HG03442 (cell line): ENCODE measurements at regions not wholly inside any gene's neighbourhood (a gene's known extent, or its start where the extent isn't known, plus 50 kb on each side); places are given as distances from the start of the nearest gene placed in this dataset.
"Not testable (repeated sequence)": the region's sequence is repeated elsewhere in the genome, so short reads cannot be mapped to it uniquely, and the experiment has no call there.

ENCODE experiments used
- ATAC-seq: cut with Tn5 transposase; IDR thresholded peaks from one replicate; pipeline ENCODE4 v1.9.1; 2021; ENCODE audit warnings: mild to moderate bottlenecking, moderate library complexity; ENCODE audit not compliant: unreplicated experiment

DNA sequence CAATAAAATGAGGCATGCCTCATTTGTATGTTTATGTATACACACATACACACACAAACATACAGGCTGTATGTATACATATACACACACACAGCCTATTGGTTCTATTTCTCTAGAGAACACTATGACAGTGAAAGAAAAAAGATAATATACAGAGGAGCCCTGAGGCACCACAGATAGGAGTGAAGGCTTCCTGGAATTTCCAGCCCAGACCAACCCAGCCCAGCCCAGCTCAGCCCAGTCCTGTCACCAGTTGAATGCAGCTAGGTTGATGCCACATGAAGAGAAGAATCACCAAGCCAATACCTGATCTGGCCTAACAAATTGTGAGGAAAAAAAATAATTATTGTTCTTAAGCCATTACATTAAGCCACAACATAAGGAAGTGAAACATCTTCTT is 126.9 kb upstream of the PDE4D start:
- no peak for ATAC-seq

DNA sequence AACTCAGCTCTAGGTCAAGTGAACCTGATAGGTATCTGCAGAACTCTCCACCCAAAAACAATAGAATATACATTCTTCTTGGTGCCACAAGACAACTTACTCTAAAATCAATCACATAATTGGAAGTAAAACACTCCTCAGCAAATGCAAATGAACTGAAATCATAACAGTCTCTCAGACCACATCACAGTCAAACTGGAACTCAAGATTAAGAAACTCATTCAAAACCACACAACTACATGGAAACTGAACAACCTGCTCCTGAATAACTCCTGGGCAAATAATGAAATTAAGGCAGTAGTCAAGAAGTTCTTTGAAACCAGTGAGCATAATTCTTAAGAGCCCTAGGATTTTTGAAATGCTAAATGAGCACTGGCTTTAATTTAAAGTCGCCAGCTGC is 125.4 kb upstream of the PDE4D start:
- not testable (repeated sequence) for ATAC-seq

DNA sequence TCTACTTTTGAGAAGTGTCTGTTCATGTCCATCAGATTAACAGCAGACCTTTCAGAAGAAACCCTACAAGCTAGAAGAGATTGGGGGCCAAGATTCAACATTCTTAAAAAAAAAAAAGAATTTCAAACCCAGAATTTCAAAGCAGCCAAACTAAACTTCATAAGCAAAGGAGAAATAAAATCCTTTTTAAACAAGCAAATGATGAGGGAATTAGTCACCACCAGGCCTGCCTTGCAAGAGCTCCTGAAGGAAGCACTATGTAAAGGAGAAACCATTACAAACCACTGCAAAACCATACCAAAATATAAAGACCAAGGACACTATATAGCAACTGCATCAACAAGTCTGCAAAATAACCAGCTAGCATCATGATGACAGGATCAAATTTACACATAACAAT is 124.6 kb upstream of the PDE4D start:
- no peak for ATAC-seq

DNA sequence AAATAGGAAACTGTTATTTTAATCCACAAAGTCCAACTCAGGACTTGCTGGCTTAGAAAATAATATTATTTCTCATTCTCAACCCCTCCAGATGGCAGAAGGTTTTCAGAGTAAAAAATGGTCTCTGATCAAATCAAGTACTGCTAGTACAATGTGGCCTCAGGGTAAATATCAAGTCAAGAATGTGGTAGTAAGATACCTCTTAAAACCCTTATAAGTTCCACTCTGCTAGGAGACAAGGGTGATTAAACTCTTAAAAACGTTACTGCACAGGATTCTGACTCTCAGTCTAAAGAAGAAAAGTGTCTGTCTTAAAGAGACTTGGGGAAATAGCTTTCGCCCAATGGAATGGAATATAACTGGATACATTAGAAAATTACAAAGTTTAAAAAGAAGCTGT is 120.8 kb upstream of the PDE4D start:
- ATAC-seq: no peak

DNA sequence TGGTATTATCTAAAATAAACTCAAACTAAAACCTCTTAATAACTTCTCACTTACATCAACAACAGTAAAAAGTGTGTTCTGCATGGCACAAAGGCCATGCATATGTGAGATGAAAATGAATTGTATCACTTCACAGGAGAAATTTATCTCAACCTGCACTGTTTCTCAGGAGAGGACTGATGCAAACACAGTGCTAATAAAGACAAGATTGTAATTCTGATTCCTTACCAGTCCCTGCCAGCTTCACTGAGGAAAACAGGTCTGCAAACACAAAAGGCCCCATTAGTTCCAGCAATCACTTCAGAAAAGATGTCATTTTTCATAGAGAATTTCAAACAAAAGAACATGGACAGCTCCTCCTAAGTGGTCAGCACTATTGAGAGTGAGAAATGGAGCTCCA is 117.3 kb upstream of the PDE4D start:
- ATAC-seq: no peak

DNA sequence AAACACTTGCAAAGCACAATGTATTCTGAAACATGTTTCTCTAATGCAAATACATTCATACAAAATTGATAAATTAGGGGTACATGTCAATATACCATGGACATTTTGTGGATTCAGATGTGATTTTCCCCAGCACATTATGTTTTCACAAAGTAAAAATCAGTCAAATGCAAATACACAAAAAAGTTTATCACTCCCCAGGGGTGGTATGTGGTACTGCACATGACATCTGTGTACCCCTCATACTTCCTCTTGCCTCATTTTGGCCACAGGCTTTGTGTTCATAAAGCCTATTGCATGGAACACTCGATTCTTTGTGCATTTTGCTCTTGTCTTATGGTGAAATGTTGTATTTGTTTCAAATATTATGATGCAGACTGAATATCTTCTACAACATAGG is 116.8 kb upstream of the PDE4D start:
- no peak for ATAC-seq

DNA sequence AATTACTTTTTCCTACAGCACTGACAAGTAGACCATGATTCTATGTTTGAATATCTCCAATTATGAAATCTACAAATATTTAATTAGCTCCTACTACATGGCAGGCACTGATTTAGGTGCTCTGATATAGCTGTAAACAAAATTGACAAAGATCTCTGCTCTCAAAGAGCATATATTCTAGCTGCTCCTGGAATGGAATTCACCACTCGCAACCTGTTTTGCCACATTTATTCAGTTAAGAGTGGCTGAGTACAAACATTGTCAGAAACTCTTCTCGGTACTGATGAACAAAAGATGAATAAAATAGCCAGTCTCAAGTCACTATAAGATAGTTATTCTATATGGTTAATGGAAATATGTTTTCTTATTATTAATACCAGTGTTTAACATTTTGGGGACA is 114.2 kb upstream of the PDE4D start:
- ATAC-seq: no peak

DNA sequence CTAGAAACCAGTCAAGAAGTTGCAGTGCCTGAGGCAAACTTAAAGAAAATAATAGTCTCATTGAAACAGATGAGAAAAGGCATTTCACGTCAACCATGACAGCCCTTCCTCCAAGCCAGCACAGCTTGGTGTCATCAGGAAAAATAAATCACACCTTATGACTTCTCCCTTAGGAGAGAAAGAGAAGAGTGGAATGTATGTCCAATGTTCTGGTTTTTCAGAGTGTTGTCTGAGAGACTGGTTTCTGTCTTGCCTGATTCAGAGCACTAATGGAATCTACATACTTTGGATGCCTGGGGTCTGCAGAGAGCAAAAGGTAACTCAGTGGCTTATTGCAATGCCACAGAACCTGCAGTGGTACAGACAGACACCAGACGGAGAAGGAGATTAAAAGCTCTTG is 105.5 kb upstream of the PDE4D start:
- ATAC-seq: no peak

DNA sequence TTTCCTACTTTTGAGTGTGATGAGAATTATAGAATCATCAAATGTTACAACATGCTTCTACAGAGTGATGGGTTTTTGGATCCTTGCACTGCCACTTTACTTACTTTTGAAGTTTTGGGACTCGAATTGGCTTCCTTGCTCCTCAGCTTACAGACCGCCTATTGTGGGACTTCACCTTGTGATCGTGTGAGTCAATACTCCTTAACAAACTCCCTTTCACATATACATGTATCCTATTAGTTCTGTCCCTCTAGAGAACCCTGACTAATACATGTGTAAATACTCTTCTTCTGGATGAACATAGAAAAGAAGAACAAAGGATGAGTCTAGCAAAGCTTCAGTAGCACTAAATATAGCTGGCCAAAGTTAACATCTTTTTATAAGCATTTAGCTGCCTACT is 98.7 kb upstream of the PDE4D start:
- ATAC-seq: no peak

DNA sequence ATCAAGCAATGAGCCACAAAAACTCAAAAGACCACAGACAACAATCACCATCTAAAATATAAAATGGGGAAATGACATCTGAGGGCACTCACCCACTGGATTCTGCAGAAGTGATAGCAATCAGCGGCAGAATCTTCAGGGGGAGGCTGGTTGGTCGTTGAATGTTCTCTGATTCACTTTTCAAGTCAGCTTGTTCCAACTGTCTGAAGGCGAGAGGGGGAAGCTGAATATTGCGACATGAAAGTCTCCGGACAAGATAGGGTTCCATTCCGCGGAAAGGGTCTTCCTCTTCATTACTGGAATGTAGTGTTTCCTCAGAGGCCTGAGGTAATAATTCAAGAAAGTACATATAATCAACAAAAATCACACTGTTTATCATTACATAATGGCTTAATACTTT is 94.9 kb upstream of the PDE4D start:
- ATAC-seq: no peak

DNA sequence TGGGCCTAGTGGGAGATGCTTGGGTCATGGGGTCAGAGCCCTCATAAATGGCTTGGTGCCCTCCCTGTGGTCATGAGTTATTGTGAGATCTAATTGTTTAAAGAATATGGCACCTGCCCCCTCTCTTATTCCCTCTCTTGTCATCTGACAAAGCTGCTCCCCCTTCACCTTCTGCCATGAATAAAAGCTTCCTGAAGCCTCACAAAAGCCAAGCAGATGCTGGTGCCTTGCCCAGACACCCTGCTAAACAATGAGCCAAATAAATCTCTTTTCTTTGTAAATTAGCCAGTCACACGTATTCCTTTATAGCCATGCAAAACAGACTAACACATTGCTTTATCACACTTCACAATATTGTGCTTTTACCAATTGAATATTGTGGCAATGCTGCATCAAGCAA is 82.8 kb upstream of the PDE4D start:
- ATAC-seq: no peak

DNA sequence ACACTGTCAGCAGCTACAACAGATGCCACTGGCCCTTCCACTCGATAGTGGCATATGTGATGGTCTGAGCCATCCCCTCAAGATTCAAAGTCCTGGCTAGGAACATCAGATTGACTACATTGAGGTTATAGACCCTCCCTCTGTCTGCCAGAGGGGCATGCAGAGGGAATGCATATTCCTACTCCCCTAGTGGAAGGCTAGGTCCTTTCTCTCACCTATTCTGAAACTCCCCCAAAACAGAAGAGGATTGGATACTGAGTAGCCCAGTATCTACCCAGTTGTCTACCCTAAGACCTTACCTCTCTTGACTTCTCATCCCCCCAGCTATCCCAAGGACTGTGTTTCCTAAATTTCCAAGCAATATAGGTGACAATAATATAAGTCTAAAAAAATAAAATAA is 78.5 kb upstream of the PDE4D start:
- ATAC-seq: no peak

DNA sequence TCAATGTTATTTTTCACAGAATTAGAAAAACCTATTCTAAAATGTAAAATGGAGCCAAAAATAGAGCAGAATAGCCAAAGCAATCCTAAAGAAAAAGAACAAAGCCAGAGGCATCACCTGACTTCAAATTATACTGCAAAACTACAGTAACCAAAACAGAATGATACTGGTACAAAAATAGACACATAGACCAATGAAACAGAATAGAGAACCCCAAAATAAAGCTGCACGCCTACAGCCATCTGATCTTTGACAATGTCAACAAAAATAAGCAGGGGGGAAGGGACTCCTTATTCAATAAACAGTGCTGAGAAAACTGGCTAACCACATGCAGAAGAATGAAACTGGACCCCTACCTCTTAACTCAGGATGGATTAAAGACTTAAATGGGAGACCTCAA is 65.8 kb upstream of the PDE4D start:
- no peak for ATAC-seq

DNA sequence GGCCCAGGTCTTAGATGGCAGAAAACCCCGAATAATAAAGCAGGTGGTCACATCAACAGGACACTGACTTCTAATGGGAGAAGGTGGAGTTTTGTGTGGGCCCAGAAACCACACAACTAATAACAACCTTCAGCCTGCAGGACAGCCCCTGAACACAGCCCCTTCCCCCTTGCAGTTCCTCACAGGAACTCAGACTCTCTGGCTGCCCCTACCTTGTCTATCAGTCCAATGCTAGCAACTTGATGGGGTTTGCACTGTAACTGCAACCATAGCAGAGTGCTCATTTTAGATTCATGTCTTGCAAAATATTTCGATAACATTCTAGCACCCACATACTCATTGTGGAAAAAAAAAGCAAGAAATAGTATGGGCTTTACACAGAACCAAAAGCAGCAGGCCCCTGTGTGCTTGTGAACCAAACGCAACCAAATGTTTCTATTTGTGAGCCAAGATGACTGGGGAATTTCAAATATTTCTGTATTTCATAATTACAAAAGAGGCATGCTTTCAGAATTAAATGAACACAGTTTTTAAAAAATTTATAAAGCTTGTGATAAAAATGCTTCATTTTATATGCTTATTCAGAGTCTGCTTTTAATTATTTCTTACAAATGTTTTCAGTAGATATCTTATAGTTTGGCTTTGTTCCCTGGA is 62.7 kb upstream of the PDE4D start:
- no peak for ATAC-seq

DNA sequence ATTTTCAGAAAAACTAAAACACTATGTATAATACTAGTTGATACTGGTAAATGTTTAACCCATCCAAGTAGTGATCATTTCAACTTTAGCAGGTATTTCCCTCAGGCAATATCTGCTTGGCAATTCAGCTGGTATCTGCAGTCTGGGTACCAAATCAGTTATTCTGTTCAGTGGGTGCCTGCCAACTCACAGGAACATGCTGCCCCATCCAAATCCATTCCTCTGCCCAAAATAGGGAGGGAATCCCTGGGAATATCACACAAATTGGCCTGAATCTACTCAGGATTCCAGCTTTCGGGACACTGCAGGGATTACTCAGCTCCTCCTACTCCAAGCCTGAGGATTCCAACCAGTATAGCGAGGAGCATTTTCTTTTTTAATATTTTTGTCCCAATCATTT is 61.7 kb upstream of the PDE4D start:
- ATAC-seq: no peak

DNA sequence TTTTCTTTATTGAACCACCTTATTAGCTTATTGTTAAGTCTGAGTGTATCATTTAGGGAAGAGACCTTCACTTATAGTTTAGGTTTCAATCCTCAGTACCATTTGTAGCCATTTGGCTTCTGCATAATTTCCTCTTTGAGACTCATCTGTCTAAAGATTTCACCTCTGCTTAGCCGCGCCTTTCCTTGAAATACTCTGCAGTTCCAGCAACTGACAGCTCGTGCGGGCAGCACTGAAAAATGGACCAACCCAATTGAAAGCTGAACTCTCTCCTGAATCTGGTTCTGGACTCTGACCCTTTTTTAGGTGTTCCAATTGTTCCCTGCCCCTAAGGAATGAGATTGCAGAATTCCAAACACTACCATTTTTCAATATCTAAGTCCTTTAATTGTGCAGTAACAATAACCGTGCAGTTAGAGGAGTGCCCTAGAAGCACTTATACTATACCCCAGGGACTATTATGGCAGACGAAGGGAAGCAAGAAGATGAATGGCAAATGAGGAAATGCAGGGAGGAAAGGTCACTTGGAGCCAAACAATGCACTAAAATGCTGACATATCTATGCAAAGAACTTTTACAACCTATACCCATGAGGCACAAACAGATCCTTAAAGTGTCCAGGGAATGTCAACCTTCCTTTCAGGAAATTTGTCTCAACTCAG is 50.1 kb upstream of the PDE4D start:
- ATAC-seq: no peak
